GM12878 (cell line): ENCODE measurements at regions not wholly inside any gene's neighbourhood (a gene's known extent, or its start where the extent isn't known, plus 50 kb on each side); places are given as distances from the start of the nearest gene placed in this dataset.

Source experiments
- ATAC-seq: fragments of 200-7000 bp; cut with Tn5 transposase; 3 replicates; pipeline ENCODE4 v1.9.1; 2020; ENCODE audit warnings: mild to moderate bottlenecking, moderate library complexity
- BruUV-seq: library from RNA; stranded (reverse); fragments of 400-500 nt; replicated peaks from 2 replicates; lab custom pipeline; 2021; lab: Mats Ljungman, UMichigan
- CTCF ChIA-PET: fragments of 300-600 bp; sonication (Branson Sonifier 250); formaldehyde crosslinking; extraction: SDS; loops from one replicate; lab custom pipeline; 2021; ENCODE audit warnings: inconsistent platforms; lab: Yijun Ruan, JAX
- POLR2A ChIA-PET: fragments of 350-600 bp; formaldehyde crosslinking; extraction: SDS; loops from one replicate; lab custom pipeline; 2021; ENCODE audit warnings: inconsistent platforms; lab: Charles Lee
- RAD21 ChIA-PET: fragments of 300-600 bp; sonication (Branson Sonifier 250); formaldehyde crosslinking; loops from one replicate; lab custom pipeline; 2023; ENCODE audit warnings: antibody characterized with exemption; ENCODE audit not compliant: unreplicated experiment; lab: Charles Lee
- SMC1A ChIA-PET: fragments of 300-600 bp; sonication (Branson Sonifier 250); formaldehyde crosslinking; loops from one replicate; lab custom pipeline; 2023; ENCODE audit not compliant: unreplicated experiment, uncharacterized antibody; lab: Charles Lee
- DNase-seq: peaks from one replicate; pipeline ENCODE4 v3.0.0-alpha.2; 2011; ENCODE audit warnings: low read depth, low spot score
- FAIRE-seq: peaks from 3 replicates; lab custom pipeline; 2011; peaks lifted over from hg19 to GRCh38; lab: Jason Lieb, UNC
- H2AFZ ChIP-seq: 2 replicates; pipeline ENCODE4 v1.6.0; 2011; ENCODE audit warnings: low read depth, low read length, control low read depth; ENCODE audit not compliant: control insufficient read depth
- H3K27ac ChIP-seq: 2 replicates; pipeline ENCODE4 v1.5.1; 2011; ENCODE audit warnings: control low read depth; ENCODE audit not compliant: control insufficient read depth, insufficient read depth
- H3K27me3 ChIP-seq, 2 experiments: replicated peaks in 1 of 2; 2 replicates each; pipeline versions ENCODE4 v1.6.0 to v1.6.1; 2011; ENCODE audit warnings: low read length in 1 of 2; ENCODE audit not compliant: control insufficient read depth in 2 of 2, insufficient read depth in 2 of 2
- H3K36me3 ChIP-seq, 2 experiments: 2 replicates each; pipeline ENCODE4 v1.5.1; 2011; ENCODE audit warnings: low read length in 1 of 2; ENCODE audit not compliant: control insufficient read depth in 2 of 2, insufficient read depth in 2 of 2
- H3K4me1 ChIP-seq: 2 replicates; pipeline ENCODE4 v1.6.1; 2011; ENCODE audit warnings: mild to moderate bottlenecking, low read length, moderate library complexity, mixed read lengths; ENCODE audit not compliant: control insufficient read depth, insufficient read depth
- H3K4me2 ChIP-seq: 2 replicates; pipeline ENCODE4 v1.6.0; 2011; ENCODE audit warnings: control low read depth; ENCODE audit not compliant: control insufficient read depth, insufficient read depth
- H3K4me3 ChIP-seq: fragments of 200-600 bp; sonication (generic); 2 replicates; pipeline ENCODE4 v1.5.1; 2016
- H3K79me2 ChIP-seq: 2 replicates; pipeline ENCODE4 v1.6.0; 2011; ENCODE audit warnings: low read length; ENCODE audit not compliant: control insufficient read depth, insufficient read depth
- H3K9ac ChIP-seq: 2 replicates; pipeline ENCODE4 v1.8.0; 2011; ENCODE audit warnings: low read length, control low read depth, mixed read lengths; ENCODE audit not compliant: control insufficient read depth, insufficient read depth
- H3K9me3 ChIP-seq: replicated peaks from 3 replicates; pipeline ENCODE4 v1.5.1; 2011; ENCODE audit warnings: mild to moderate bottlenecking, low read length; ENCODE audit not compliant: control insufficient read depth, insufficient read depth
- H4K20me1 ChIP-seq: 2 replicates; pipeline ENCODE4 v1.6.0; 2011; ENCODE audit not compliant: control insufficient read depth, insufficient read depth
- ATF7 ChIP-seq: fragments of 450-650 bp; IDR thresholded peaks from 2 replicates; pipeline ENCODE4 v1.6.1; 2016; ENCODE audit warnings: low read depth, mild to moderate bottlenecking
- BHLHE40 ChIP-seq, 2 experiments: fragments of 450-650 bp in 1 of 2; IDR thresholded peaks; 2 replicates each; pipeline ENCODE4 v1.6.1; 2011 to 2017; ENCODE audit warnings: low read depth in 2 of 2, borderline replicate concordance in 1 of 2, improper control_type of control experiment in 1 of 2, low read length in 1 of 2, mild to moderate bottlenecking in 1 of 2
- CHD1 ChIP-seq: IDR thresholded peaks from 2 replicates; pipeline ENCODE4 v1.6.1; 2012; ENCODE audit warnings: low read depth, low read length, improper control_type of control experiment
- DPF2 ChIP-seq: fragments of 450-650 bp; IDR thresholded peaks from 2 replicates; pipeline ENCODE4 v1.6.1; 2017; ENCODE audit warnings: mild to moderate bottlenecking
- EP300 ChIP-seq, 2 experiments: fragments of 150-350 bp in 1 of 2; IDR thresholded peaks; 2 replicates each; pipeline ENCODE4 v1.6.1; 2011 to 2012; ENCODE audit warnings: low read depth in 2 of 2, low read length in 2 of 2, borderline replicate concordance in 1 of 2, improper control_type of control experiment in 1 of 2, inconsistent platforms in 1 of 2; ENCODE audit not compliant: control insufficient read depth in 1 of 2
- FOXM1 ChIP-seq: IDR thresholded peaks from 2 replicates; pipeline ENCODE4 v1.6.1; 2012; ENCODE audit warnings: low read depth, mild to moderate bottlenecking, inconsistent platforms, low read length, moderate library complexity
- NFYB ChIP-seq: IDR thresholded peaks from 2 replicates; pipeline ENCODE4 v1.6.1; 2011; ENCODE audit warnings: low read depth, mild to moderate bottlenecking, low read length, improper control_type of control experiment, moderate library complexity; ENCODE audit not compliant: insufficient read depth
- NRF1 ChIP-seq: conservative IDR thresholded peaks from 2 replicates; pipeline ENCODE4 v1.6.1; 2011; ENCODE audit warnings: mild to moderate bottlenecking, low read depth, low read length, improper control_type of control experiment
- SIN3A ChIP-seq: IDR thresholded peaks from 2 replicates; pipeline ENCODE4 v1.6.1; 2012; ENCODE audit warnings: low read depth, low read length, improper control_type of control experiment
- SMC3 ChIP-seq: IDR thresholded peaks from 2 replicates; pipeline ENCODE4 v1.6.1; 2011; ENCODE audit warnings: low read length, improper control_type of control experiment, borderline replicate concordance
- SP1 ChIP-seq: IDR thresholded peaks from one replicate; pipeline ENCODE4 v1.6.1; 2011; ENCODE audit warnings: low read depth, low read length
- STAT1 ChIP-seq: fragments of 450-650 bp; conservative IDR thresholded peaks from 2 replicates; pipeline ENCODE4 v1.6.1; 2014; ENCODE audit warnings: antibody characterized with exemption, mild to moderate bottlenecking
- TAF1 ChIP-seq: IDR thresholded peaks from 2 replicates; pipeline ENCODE4 v1.6.1; 2011; ENCODE audit warnings: mild to moderate bottlenecking, low read depth, low read length, borderline replicate concordance
- ZNF274 ChIP-seq: IDR thresholded peaks from one replicate; pipeline ENCODE4 v1.8.0; 2011; ENCODE audit not compliant: insufficient read length, insufficient read depth
- WGBS: methylation state at CpG from one replicate; pipeline ENCODE4 v1.1.6; 2016; ENCODE audit warnings: low lambda C conversion rate; ENCODE audit not compliant: insufficient replicate concordance, insufficient coverage; ENCODE audit errors: missing lambda C conversion rate; 5-methylcytosine and 5-hydroxymethylcytosine counted together
- in situ Hi-C: fragments of 300-500 bp; cut with MboI; formaldehyde crosslinking; loops from 9 replicates; pipeline ENCODE4 v1.14.3; 2018; ENCODE audit warnings: mixed read lengths
- intact Hi-C: fragments of 100-400 bp; cut with micrococcal nuclease; formaldehyde crosslinking; loops from one replicate; pipeline ENCODE4 v1.14.2; 2022; ENCODE audit not compliant: unreplicated experiment
- TF ChIP-seq, protein P1 (sequence below): fragments of 450-650 bp; IDR thresholded peaks from 2 replicates; pipeline ENCODE4 v1.6.1; 2018; ENCODE audit warnings: mild to moderate bottlenecking, low read depth, moderate library complexity; ENCODE audit not compliant: partially characterized antibody
- TF ChIP-seq, protein P2 (sequence below): fragments of 150-350 bp; IDR thresholded peaks from 2 replicates; pipeline ENCODE4 v1.6.1; 2016; ENCODE audit warnings: low read depth, low read length
- TF ChIP-seq, protein P3 (sequence below): IDR thresholded peaks from 2 replicates; pipeline ENCODE4 v1.6.1; 2011; ENCODE audit warnings: mild to moderate bottlenecking, low read depth, low read length, moderate library complexity; ENCODE audit not compliant: insufficient replicate concordance

DNA sequence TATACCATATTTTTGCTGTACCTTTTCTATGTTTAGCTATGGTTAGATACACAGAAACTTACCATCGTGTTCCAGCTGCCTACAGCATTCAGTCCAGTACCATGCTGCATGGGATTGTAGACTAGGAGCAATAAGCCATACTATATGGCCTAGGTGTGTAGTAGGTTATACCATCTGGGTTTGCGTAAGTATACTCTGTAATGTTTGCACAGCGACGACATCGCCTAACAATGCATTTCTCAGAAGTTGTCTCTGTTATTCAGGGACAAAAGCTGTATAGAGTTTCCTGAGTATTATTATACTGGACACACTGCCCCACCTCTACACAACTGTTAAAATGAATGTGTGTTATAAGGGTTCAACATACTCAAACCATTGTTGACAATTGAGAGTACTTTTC lies 93.8 kb upstream of the MKI67 start:
- ChIA-PET SMC1A (no interaction called here), CTCF (no interaction called here), POLR2A (no interaction called here), RAD21 (no interaction called here)
- in situ Hi-C loops, result no loop called here
- no peak for TF ChIP-seq NRF1
- TF ChIP-seq, protein P1, sequence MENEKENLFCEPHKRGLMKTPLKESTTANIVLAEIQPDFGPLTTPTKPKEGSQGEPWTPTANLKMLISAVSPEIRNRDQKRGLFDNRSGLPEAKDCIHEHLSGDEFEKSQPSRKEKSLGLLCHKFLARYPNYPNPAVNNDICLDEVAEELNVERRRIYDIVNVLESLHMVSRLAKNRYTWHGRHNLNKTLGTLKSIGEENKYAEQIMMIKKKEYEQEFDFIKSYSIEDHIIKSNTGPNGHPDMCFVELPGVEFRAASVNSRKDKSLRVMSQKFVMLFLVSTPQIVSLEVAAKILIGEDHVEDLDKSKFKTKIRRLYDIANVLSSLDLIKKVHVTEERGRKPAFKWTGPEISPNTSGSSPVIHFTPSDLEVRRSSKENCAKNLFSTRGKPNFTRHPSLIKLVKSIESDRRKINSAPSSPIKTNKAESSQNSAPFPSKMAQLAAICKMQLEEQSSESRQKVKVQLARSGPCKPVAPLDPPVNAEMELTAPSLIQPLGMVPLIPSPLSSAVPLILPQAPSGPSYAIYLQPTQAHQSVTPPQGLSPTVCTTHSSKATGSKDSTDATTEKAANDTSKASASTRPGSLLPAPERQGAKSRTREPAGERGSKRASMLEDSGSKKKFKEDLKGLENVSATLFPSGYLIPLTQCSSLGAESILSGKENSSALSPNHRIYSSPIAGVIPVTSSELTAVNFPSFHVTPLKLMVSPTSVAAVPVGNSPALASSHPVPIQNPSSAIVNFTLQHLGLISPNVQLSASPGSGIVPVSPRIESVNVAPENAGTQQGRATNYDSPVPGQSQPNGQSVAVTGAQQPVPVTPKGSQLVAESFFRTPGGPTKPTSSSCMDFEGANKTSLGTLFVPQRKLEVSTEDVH, result no peak
- no peak for TF ChIP-seq SIN3A
- no peak for TF ChIP-seq DPF2
- TF ChIP-seq ATF7, result no peak
- TF ChIP-seq BHLHE40 (IDR thresholded peaks at IDR 0.05; ENCODE audit: borderline replicate concordance in 1 of 2, low read depth in 2 of 2, low read length in 1 of 2), result no peak
- no peak for TF ChIP-seq SMC3
- TF ChIP-seq, protein P2, sequence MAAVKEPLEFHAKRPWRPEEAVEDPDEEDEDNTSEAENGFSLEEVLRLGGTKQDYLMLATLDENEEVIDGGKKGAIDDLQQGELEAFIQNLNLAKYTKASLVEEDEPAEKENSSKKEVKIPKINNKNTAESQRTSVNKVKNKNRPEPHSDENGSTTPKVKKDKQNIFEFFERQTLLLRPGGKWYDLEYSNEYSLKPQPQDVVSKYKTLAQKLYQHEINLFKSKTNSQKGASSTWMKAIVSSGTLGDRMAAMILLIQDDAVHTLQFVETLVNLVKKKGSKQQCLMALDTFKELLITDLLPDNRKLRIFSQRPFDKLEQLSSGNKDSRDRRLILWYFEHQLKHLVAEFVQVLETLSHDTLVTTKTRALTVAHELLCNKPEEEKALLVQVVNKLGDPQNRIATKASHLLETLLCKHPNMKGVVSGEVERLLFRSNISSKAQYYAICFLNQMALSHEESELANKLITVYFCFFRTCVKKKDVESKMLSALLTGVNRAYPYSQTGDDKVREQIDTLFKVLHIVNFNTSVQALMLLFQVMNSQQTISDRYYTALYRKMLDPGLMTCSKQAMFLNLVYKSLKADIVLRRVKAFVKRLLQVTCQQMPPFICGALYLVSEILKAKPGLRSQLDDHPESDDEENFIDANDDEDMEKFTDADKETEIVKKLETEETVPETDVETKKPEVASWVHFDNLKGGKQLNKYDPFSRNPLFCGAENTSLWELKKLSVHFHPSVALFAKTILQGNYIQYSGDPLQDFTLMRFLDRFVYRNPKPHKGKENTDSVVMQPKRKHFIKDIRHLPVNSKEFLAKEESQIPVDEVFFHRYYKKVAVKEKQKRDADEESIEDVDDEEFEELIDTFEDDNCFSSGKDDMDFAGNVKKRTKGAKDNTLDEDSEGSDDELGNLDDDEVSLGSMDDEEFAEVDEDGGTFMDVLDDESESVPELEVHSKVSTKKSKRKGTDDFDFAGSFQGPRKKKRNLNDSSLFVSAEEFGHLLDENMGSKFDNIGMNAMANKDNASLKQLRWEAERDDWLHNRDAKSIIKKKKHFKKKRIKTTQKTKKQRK, result no peak
- TF ChIP-seq FOXM1, result no peak
- TF ChIP-seq ZNF274, result no peak
- TF ChIP-seq CHD1, result no peak
- no peak for TF ChIP-seq TAF1
- no peak for TF ChIP-seq SP1
- TF ChIP-seq STAT1, result no peak
- TF ChIP-seq NFYB, result no peak
- TF ChIP-seq, protein P3, sequence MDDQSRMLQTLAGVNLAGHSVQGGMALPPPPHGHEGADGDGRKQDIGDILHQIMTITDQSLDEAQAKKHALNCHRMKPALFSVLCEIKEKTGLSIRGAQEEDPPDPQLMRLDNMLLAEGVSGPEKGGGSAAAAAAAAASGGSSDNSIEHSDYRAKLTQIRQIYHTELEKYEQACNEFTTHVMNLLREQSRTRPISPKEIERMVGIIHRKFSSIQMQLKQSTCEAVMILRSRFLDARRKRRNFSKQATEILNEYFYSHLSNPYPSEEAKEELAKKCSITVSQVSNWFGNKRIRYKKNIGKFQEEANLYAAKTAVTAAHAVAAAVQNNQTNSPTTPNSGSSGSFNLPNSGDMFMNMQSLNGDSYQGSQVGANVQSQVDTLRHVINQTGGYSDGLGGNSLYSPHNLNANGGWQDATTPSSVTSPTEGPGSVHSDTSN, result no peak
- TF ChIP-seq EP300 (IDR thresholded peaks at IDR 0.05; ENCODE audit: borderline replicate concordance in 1 of 2, control insufficient read depth in 1 of 2, low read depth in 2 of 2, low read length in 2 of 2), result no peak
- Histone ChIP-seq H3K79me2 (no peaks in the 10 kb centered on the region), H4K20me1 (no peaks in the 10 kb centered on the region), H2AFZ (no peak overlapping the region), H3K4me3 (no peak overlapping the region), H3K4me1 (no peaks in the 10 kb centered on the region), H3K9ac (no peak overlapping the region), H3K27me3 (peaks cover 3 to 5% of the 10 kb centered on the region in 2 experiments), H3K27ac (no peak overlapping the region), H3K36me3 (no peaks in the 10 kb centered on the region), H3K4me2 (no peak overlapping the region), H3K9me3 (no peaks in the 10 kb centered on the region)
- BruUV-seq, result no TSS peak
- ATAC-seq, result no peak
- intact Hi-C loops, result no loop called here
- WGBS, result 77% methylated on average over 5 of the region's 5 CpGs
- DNase-seq, result no peak
- no peak for FAIRE-seq
